ENCODE measurements at regions not wholly inside any gene's neighbourhood (a gene's known extent, or its start where the extent isn't known, plus 50 kb on each side); places are given as distances from the start of the nearest gene placed in this dataset.

DNA sequence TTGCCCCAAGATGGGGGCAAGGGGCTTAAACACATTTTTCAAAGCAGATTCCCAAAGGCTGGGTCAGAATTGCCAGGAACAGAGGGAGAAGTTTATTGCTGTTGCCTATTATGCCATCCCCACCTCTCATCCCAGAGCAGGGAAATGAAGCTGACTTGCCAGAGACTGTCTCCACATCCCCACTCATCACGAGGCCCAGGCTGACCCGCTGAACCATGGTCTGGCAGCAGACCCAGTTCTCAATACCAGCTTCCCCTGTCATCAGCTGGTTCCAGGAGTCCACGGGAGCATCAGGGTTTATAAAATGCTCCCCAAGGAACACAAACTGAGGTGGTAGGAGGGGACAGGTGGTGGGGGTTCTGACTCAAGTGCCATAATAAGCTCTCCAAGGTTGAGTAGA is 605.9 kb downstream of the NPHP4 start:
- H3K4me3 ChIP-seq (ENCODE audit: extremely low read depth, insufficient read depth, low read length, poor library complexity, severe bottlenecking) = no peak overlapping the region
- WGBS, 2 experiments (ENCODE audit: insufficient coverage in 2 of 2) = 87 to 88% methylated on average over 1 to 3 of the region's 3 CpGs
- no peaks in the 10 kb centered on the region for H3K9me3 ChIP-seq (ENCODE audit: control insufficient read depth, low read length)
- H3K36me3 ChIP-seq (ENCODE audit: control insufficient read depth, insufficient read depth, low read length) = no peaks in the 10 kb centered on the region
- H3K27ac ChIP-seq (ENCODE audit: low read depth, low read length, severe bottlenecking) = no peak overlapping the region
- peaks cover 8% of the 10 kb centered on the region for H3K4me1 ChIP-seq (ENCODE audit: control insufficient read depth, insufficient read depth, low read length, poor library complexity, severe bottlenecking)

DNA sequence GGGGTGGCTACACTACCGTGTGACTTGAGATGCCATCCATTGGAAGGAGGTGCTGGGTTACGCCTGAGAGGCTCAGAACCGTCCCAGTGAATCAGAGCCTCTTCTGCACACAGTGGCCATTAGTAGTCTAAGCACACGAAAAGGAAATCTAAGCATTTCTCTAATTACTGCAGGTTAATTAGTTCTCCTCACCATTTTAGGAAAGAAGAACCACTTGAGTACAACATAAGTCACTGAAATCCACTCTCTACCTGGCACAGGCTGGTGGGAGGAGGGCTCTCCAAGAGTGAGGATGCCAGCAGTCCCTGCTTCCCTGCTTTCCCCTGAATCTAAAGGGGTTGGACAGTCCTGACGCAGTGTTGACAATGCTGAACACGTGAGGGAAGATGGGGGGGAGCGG is 606.3 kb downstream of the NPHP4 start:
- Histone ChIP-seq H3K4me3 (ENCODE audit: extremely low read depth, insufficient read depth, low read length, poor library complexity, severe bottlenecking) (no peak overlapping the region), H3K9me3 (ENCODE audit: control insufficient read depth, low read length) (no peaks in the 10 kb centered on the region), H3K36me3 (ENCODE audit: control insufficient read depth, insufficient read depth, low read length) (no peaks in the 10 kb centered on the region), H3K4me1 (ENCODE audit: control insufficient read depth, insufficient read depth, low read length, poor library complexity, severe bottlenecking) (peaks cover 8% of the 10 kb centered on the region), H3K27ac (ENCODE audit: low read depth, low read length, severe bottlenecking) (no peak overlapping the region)
- 71 to 83% methylated on average over 7 of the region's 7 CpGs for WGBS, 2 experiments (ENCODE audit: insufficient coverage in 2 of 2)

DNA sequence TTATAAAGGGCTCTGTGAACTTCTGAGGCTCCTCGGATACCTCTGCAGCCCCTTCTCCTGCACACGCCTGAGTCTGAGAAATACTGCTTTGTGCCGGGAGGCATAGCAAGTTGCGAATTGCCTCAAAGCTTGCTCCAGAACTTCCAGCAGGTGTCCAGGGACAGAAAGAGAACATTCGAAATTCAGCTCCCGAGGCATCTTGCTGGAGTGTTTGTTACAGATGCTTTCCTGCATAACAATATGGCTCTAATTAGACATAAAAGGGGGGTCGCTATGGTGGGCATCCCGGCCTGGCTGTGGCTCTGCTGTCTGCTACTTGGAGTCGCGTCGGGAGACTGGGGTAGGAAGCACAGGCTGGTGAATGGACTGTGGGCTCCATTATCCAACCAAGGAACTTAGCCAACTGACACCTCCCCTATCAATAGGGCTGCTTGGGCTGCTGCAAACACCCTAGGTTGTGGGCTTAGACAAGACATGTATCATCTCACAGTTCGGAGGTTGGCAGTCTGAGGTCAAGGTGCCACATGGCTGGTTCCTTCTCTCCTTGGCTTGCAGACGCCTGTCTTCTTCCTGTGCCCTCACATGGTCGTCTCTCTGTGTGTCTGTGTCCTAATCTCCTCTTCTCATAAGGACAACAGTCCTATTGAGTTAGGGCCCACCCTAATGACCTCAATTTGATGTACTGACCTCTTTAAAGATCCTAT is 607.0 kb downstream of the NPHP4 start:
- WGBS, 2 experiments (ENCODE audit: insufficient coverage in 2 of 2) = 84 to 86% methylated on average over 6 to 9 of the region's 14 CpGs

GRCh38 chr1:5381491-5381890 is 610.7 kb downstream of the NPHP4 start:
- Histone ChIP-seq H3K4me3 (ENCODE audit: extremely low read depth, insufficient read depth, low read length, poor library complexity, severe bottlenecking) (no peak overlapping the region), H3K9me3 (ENCODE audit: control insufficient read depth, low read length) (no peaks in the 10 kb centered on the region), H3K36me3 (ENCODE audit: control insufficient read depth, insufficient read depth, low read length) (no peaks in the 10 kb centered on the region), H3K27ac (ENCODE audit: low read depth, low read length, severe bottlenecking) (no peak overlapping the region), H3K4me1 (ENCODE audit: control insufficient read depth, insufficient read depth, low read length, poor library complexity, severe bottlenecking) (no peaks in the 10 kb centered on the region)
- 87 to 88% methylated on average over 6 of the region's 7 CpGs for WGBS, 2 experiments (ENCODE audit: insufficient coverage in 2 of 2)

More for the DNA sequence above, 607.0 kb downstream of the NPHP4 start:
- peaks cover 8% of the 10 kb centered on the region for H3K4me1 ChIP-seq (ENCODE audit: control insufficient read depth, insufficient read depth, low read length, poor library complexity, severe bottlenecking)
- H3K36me3 ChIP-seq (ENCODE audit: control insufficient read depth, insufficient read depth, low read length) = no peaks in the 10 kb centered on the region
- H3K27ac ChIP-seq (ENCODE audit: low read depth, low read length, severe bottlenecking) = no peak overlapping the region
- no peaks in the 10 kb centered on the region for H3K9me3 ChIP-seq (ENCODE audit: control insufficient read depth, low read length)
- no peak overlapping the region for H3K4me3 ChIP-seq (ENCODE audit: extremely low read depth, insufficient read depth, low read length, poor library complexity, severe bottlenecking)

DNA sequence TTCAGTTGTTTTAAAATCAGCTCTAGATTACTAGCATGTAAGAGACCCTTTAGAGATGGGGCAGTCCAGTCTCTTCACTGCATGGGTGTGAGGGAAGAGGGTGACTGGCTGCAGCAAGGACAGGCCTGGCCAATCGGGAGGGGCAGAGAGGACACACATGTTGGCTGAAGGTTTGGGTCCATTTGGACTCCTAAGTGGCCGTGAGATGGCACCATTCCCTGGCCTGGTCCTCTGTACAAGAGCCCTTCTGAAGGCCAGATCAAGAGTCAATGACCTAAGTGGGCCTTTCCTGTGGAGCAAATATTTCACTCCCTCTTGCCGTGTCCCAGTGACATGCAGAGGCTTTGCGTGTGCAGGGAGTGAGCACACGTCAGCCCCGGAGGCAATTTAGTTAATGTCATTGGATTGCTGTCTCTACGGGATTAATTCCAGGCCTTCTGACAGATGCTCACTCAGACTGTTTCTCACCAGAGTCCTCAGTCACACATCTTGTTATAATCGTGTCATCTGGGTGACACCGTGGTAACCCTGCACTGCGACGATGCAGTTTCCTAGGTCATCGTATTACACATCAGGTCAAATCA is 613.0 kb downstream of the NPHP4 start:
- WGBS, 2 experiments (ENCODE audit: insufficient coverage in 2 of 2) = 93% methylated on average over 11 to 12 of the region's 12 CpGs
- Histone ChIP-seq H3K36me3 (ENCODE audit: control insufficient read depth, insufficient read depth, low read length) (no peaks in the 10 kb centered on the region), H3K9me3 (ENCODE audit: control insufficient read depth, low read length) (no peaks in the 10 kb centered on the region), H3K4me1 (ENCODE audit: control insufficient read depth, insufficient read depth, low read length, poor library complexity, severe bottlenecking) (no peaks in the 10 kb centered on the region), H3K4me3 (ENCODE audit: extremely low read depth, insufficient read depth, low read length, poor library complexity, severe bottlenecking) (no peak overlapping the region), H3K27ac (ENCODE audit: low read depth, low read length, severe bottlenecking) (no peak overlapping the region)

GRCh38 chr1:5376538-5377247 is 615.5 kb downstream of the NPHP4 start:
- Histone ChIP-seq H3K9me3 (ENCODE audit: control insufficient read depth, low read length) (peaks cover 9% of the 10 kb centered on the region), H3K4me1 (ENCODE audit: control insufficient read depth, insufficient read depth, low read length, poor library complexity, severe bottlenecking) (no peaks in the 10 kb centered on the region), H3K4me3 (ENCODE audit: extremely low read depth, insufficient read depth, low read length, poor library complexity, severe bottlenecking) (no peak overlapping the region), H3K27ac (ENCODE audit: low read depth, low read length, severe bottlenecking) (no peak overlapping the region), H3K36me3 (ENCODE audit: control insufficient read depth, insufficient read depth, low read length) (no peaks in the 10 kb centered on the region)
- 81 to 89% methylated on average over 5 to 6 of the region's 6 CpGs for WGBS, 2 experiments (ENCODE audit: insufficient coverage in 2 of 2)

DNA sequence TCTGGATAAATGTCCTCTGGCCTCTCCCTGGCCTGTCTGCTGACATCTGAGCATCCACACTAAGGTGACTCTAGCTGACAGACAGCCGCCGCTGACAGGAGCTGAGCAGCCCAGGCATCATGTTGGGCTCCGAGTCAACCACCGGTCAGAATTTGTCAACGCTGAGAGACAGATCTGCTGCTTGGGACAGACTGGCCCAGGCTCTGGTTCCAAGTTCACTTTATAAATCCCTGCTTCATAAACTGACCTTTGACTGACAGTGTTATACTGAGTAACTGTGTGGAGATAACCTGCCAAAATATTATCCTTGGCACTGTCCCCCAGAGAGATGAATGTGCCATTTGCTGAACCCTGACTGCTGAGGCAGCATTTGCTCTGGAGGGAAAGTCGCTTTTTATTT is 616.7 kb downstream of the NPHP4 start:
- H3K4me1 ChIP-seq (ENCODE audit: control insufficient read depth, insufficient read depth, low read length, poor library complexity, severe bottlenecking) = no peaks in the 10 kb centered on the region
- peaks cover 9% of the 10 kb centered on the region for H3K9me3 ChIP-seq (ENCODE audit: control insufficient read depth, low read length)
- H3K27ac ChIP-seq (ENCODE audit: low read depth, low read length, severe bottlenecking) = no peak overlapping the region
- WGBS, 2 experiments (ENCODE audit: insufficient coverage in 2 of 2) = 81 to 87% methylated on average over 5 of the region's 6 CpGs
- H3K4me3 ChIP-seq (ENCODE audit: extremely low read depth, insufficient read depth, low read length, poor library complexity, severe bottlenecking) = no peak overlapping the region
- H3K36me3 ChIP-seq (ENCODE audit: control insufficient read depth, insufficient read depth, low read length) = no peaks in the 10 kb centered on the region

- 90% methylated on average over 4 of the region's 4 CpGs; no CpG with 5 or more reads in 1 of the 2 experiments for WGBS, 2 experiments (ENCODE audit: insufficient coverage in 2 of 2)
- Histone ChIP-seq H3K27ac (ENCODE audit: low read depth, low read length, severe bottlenecking) (no peak overlapping the region), H3K4me3 (ENCODE audit: extremely low read depth, insufficient read depth, low read length, poor library complexity, severe bottlenecking) (no peak overlapping the region), H3K9me3 (ENCODE audit: control insufficient read depth, low read length) (peaks cover 9% of the 10 kb centered on the region), H3K36me3 (ENCODE audit: control insufficient read depth, insufficient read depth, low read length) (no peaks in the 10 kb centered on the region), H3K4me1 (ENCODE audit: control insufficient read depth, insufficient read depth, low read length, poor library complexity, severe bottlenecking) (peaks cover 3% of the 10 kb centered on the region)
Observed at GRCh38 chr1:5374192-5374591, 618.0 kb downstream of the NPHP4 start.

- Histone ChIP-seq H3K36me3 (ENCODE audit: control insufficient read depth, insufficient read depth, low read length) (no peaks in the 10 kb centered on the region), H3K4me3 (ENCODE audit: extremely low read depth, insufficient read depth, low read length, poor library complexity, severe bottlenecking) (no peak overlapping the region), H3K9me3 (ENCODE audit: control insufficient read depth, low read length) (peaks cover 9% of the 10 kb centered on the region), H3K4me1 (ENCODE audit: control insufficient read depth, insufficient read depth, low read length, poor library complexity, severe bottlenecking) (peaks cover 3% of the 10 kb centered on the region), H3K27ac (ENCODE audit: low read depth, low read length, severe bottlenecking) (no peak overlapping the region)
- WGBS, 2 experiments (ENCODE audit: insufficient coverage in 2 of 2) = 89 to 95% methylated on average over 3 to 4 of the region's 4 CpGs
Observed at GRCh38 chr1:5373281-5373680, 618.9 kb downstream of the NPHP4 start.

DNA sequence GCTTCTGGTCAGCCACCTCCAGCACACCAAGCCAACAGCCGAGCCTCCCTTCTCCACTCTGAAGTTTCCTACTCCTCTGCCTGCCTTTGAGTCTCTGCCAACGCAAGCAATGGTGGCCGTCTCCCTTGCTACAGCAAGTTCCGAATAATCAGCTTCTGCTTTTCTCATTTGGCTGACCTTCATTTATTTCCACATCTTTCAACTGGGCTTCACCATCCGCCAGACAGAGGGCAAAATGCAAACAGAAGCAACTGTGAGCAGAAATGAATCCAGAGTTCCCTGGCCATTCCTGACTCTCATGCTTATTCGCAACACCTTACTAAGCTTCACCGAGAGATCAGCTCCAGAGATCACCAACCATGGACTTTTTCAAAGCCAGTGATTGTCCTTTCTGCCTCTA is 621.0 kb downstream of the NPHP4 start:
- Histone ChIP-seq H3K4me1 (ENCODE audit: control insufficient read depth, insufficient read depth, low read length, poor library complexity, severe bottlenecking) (peaks cover 3% of the 10 kb centered on the region), H3K4me3 (ENCODE audit: extremely low read depth, insufficient read depth, low read length, poor library complexity, severe bottlenecking) (no peak overlapping the region), H3K9me3 (ENCODE audit: control insufficient read depth, low read length) (peaks cover 9% of the 10 kb centered on the region), H3K27ac (ENCODE audit: low read depth, low read length, severe bottlenecking) (no peak overlapping the region), H3K36me3 (ENCODE audit: control insufficient read depth, insufficient read depth, low read length) (no peaks in the 10 kb centered on the region)
- 86 to 98% methylated on average over 7 of the region's 7 CpGs for WGBS, 2 experiments (ENCODE audit: insufficient coverage in 2 of 2)

- H3K4me3 ChIP-seq (ENCODE audit: extremely low read depth, insufficient read depth, low read length, poor library complexity, severe bottlenecking) = no peak overlapping the region
- no peaks in the 10 kb centered on the region for H3K36me3 ChIP-seq (ENCODE audit: control insufficient read depth, insufficient read depth, low read length)
- H3K9me3 ChIP-seq (ENCODE audit: control insufficient read depth, low read length) = peaks cover 9% of the 10 kb centered on the region
- WGBS, 2 experiments (ENCODE audit: insufficient coverage in 2 of 2) = 83 to 89% methylated on average over 2 to 3 of the region's 3 CpGs
- H3K27ac ChIP-seq (ENCODE audit: low read depth, low read length, severe bottlenecking) = no peak overlapping the region
- H3K4me1 ChIP-seq (ENCODE audit: control insufficient read depth, insufficient read depth, low read length, poor library complexity, severe bottlenecking) = peaks cover 3% of the 10 kb centered on the region
Observed at GRCh38 chr1:5370311-5370710, 621.9 kb downstream of the NPHP4 start.

Data from mesodermal cell (in vitro differentiated cells).